GM12891 (cell line): ENCODE measurements at regions not wholly inside any gene's neighbourhood (a gene's known extent, or its start where the extent isn't known, plus 50 kb on each side); places are given as distances from the start of the nearest gene placed in this dataset.

Experiments used
- DNase-seq: peaks from one replicate; pipeline ENCODE4 v3.0.0; 2011; ENCODE audit warnings: low spot score; ENCODE audit not compliant: insufficient read length
- FAIRE-seq: peaks from 2 replicates; lab custom pipeline; 2011; peaks lifted over from hg19 to GRCh38; lab: Jason Lieb, UNC
- PAX5 ChIP-seq: IDR thresholded peaks from 2 replicates; pipeline ENCODE4 v1.6.1; 2011; ENCODE audit warnings: low read length, moderate library complexity, mild to moderate bottlenecking; ENCODE audit not compliant: insufficient read depth, severe bottlenecking
- POLR2A ChIP-seq: IDR thresholded peaks from 2 replicates; pipeline ENCODE4 v1.6.1; 2011; ENCODE audit warnings: low read depth, low read length, control low read depth
- POLR2AphosphoS5 ChIP-seq: IDR thresholded peaks from 2 replicates; pipeline ENCODE4 v1.6.1; 2011; ENCODE audit warnings: low read depth, low read length, control low read depth
- POU2F2 ChIP-seq: IDR thresholded peaks from 2 replicates; pipeline ENCODE4 v1.6.1; 2011; ENCODE audit warnings: low read depth, mild to moderate bottlenecking, control low read depth, low read length, moderate library complexity
- SPI1 ChIP-seq: IDR thresholded peaks from 2 replicates; pipeline ENCODE4 v1.6.1; 2011; ENCODE audit warnings: low read depth, low read length, control low read depth
- TAF1 ChIP-seq: IDR thresholded peaks from 2 replicates; pipeline ENCODE4 v1.6.1; 2011; ENCODE audit warnings: low read depth, low read length, control low read depth

- FAIRE-seq (no peak), DNase-seq (no peak)
- TF ChIP-seq POU2F2: no peak
- no peak for TF ChIP-seq PAX5
- TF ChIP-seq POLR2AphosphoS5: no peak
- no peak for TF ChIP-seq TAF1
- no peak for TF ChIP-seq SPI1
- TF ChIP-seq POLR2A: no peak
These were observed 346.8 kb downstream of the STK39 start for GRCh38 chr2:167900435-167901114.

- DNase-seq (no peak), FAIRE-seq (no peak)
- TF ChIP-seq PAX5: no peak
- no peak for TF ChIP-seq POLR2A
- no peak for TF ChIP-seq POU2F2
- no peak for TF ChIP-seq SPI1
These were observed 349.1 kb downstream of the STK39 start for GRCh38 chr2:167898340-167898739.

GRCh38 chr2:167891841-167892240 lies 355.6 kb downstream of the STK39 start:
- TF ChIP-seq POLR2AphosphoS5 (no peak), PAX5 (no peak)
- FAIRE-seq: no peak
- no peak for DNase-seq

- no peak for DNase-seq
- FAIRE-seq: no peak
These were observed 356.7 kb downstream of the STK39 start for GRCh38 chr2:167890739-167891138.

GRCh38 chr2:167880415-167880814 lies 367.0 kb downstream of the STK39 start:
- no peak for TF ChIP-seq POLR2A
- TF ChIP-seq PAX5: no peak
- TF ChIP-seq POLR2AphosphoS5: no peak
- no peak for TF ChIP-seq SPI1
- TF ChIP-seq TAF1: no peak
- TF ChIP-seq POU2F2: no peak
- no peak for FAIRE-seq
- no peak for DNase-seq

More at GRCh38 chr2:167890739-167891138, 356.7 kb downstream of the STK39 start:
- TF ChIP-seq POLR2A (no peak), PAX5 (no peak), TAF1 (no peak)

GRCh38 chr2:167875529-167875928 lies 371.9 kb downstream of the STK39 start:
- FAIRE-seq: no peak
- no peak for DNase-seq
- TF ChIP-seq PAX5: no peak

GRCh38 chr2:167874812-167875211 lies 372.6 kb downstream of the STK39 start:
- no peak for TF ChIP-seq POLR2AphosphoS5
- no peak for TF ChIP-seq POLR2A
- no peak for TF ChIP-seq SPI1
- no peak for TF ChIP-seq PAX5
- TF ChIP-seq TAF1: no peak
- TF ChIP-seq POU2F2: no peak
- no peak for DNase-seq
- FAIRE-seq: no peak

- no peak for DNase-seq
- TF ChIP-seq TAF1 (no peak), SPI1 (no peak), POLR2AphosphoS5 (no peak), POLR2A (no peak), PAX5 (no peak), POU2F2 (no peak)
- FAIRE-seq: no peak
These were observed 376.1 kb downstream of the STK39 start for GRCh38 chr2:167871286-167871685.

GRCh38 chr2:167869200-167869599 lies 378.2 kb downstream of the STK39 start:
- FAIRE-seq: no peak
- no peak for DNase-seq
- TF ChIP-seq TAF1: no peak
- no peak for TF ChIP-seq POLR2AphosphoS5
- TF ChIP-seq PAX5: no peak
- TF ChIP-seq POLR2A: no peak
- TF ChIP-seq SPI1: no peak
- no peak for TF ChIP-seq POU2F2

GRCh38 chr2:167863377-167863776 lies 384.0 kb downstream of the STK39 start:
- FAIRE-seq: no peak

More at GRCh38 chr2:167863377-167863776, 384.0 kb downstream of the STK39 start:
- TF ChIP-seq POLR2AphosphoS5 (no peak), TAF1 (no peak), POLR2A (no peak), PAX5 (no peak), POU2F2 (no peak), SPI1 (no peak)
- no peak for DNase-seq
